ENCODE measurements at regions not wholly inside any gene's neighbourhood (a gene's known extent, or its start where the extent isn't known, plus 50 kb on each side); places are given as distances from the start of the nearest gene placed in this dataset.

GRCh38 chr7:84629640-84630318, 435.2 kb upstream of the SEMA3A start:
- TF ChIP-seq CTCF (IDR thresholded peaks at IDR 0.05) (no peak), EZH2 (IDR thresholded peaks at IDR 0.05) (no peak), EZH2phosphoT487 (IDR thresholded peaks at IDR 0.05) (no peak)

Data from neural progenitor cell (in vitro differentiated cells).